ENCODE measurements at regions not wholly inside any gene's neighbourhood (a gene's known extent, or its start where the extent isn't known, plus 50 kb on each side); places are given as distances from the start of the nearest gene placed in this dataset.
"Not testable (repeated sequence)": the region's sequence is repeated elsewhere in the genome, so short reads cannot be mapped to it uniquely, and the experiment has no call there.

GRCh38 chrX:65331371-65331770, 203.2 kb downstream of the LAS1L start:
- DNase-seq: no peak
- in situ Hi-C loops (cut with HindIII; ENCODE audit: low pct_ligation_motif_present, low pct_unique_long_range_greater_than_20kb, low sequenced_read_pairs): no loop called here

- in situ Hi-C loops (cut with HindIII; ENCODE audit: low pct_ligation_motif_present, low pct_unique_long_range_greater_than_20kb, low sequenced_read_pairs): no loop called here
- DNase-seq: no peak
Measured at GRCh38 chrX:65300104-65300809, 234.3 kb downstream of the LAS1L start.

GRCh38 chrX:65282905-65283304, 251.7 kb downstream of the LAS1L start:
- in situ Hi-C loops (cut with HindIII; ENCODE audit: low pct_ligation_motif_present, low pct_unique_long_range_greater_than_20kb, low sequenced_read_pairs): not testable (repeated sequence)

DNA sequence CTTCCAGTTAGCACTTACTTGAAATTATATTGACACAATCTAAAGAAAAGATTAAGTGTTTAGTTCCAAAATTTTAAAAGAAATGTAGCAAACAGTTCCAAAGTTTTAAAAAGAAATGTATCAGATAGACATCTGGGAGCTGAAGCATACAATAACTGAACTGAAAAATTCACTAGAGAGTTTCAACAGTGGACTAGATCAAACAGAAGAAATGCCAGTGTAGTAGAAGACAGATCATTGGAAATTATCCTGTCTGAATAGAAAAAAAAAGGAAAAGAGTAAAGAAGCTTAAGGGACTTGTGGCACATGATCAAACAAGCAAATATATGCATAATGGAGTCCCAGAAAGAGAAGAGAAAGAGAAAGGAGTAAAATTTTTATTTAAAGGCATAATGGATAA, 261.4 kb downstream of the LAS1L start:
- DNase-seq: no peak
- in situ Hi-C loops (cut with HindIII; ENCODE audit: low pct_ligation_motif_present, low pct_unique_long_range_greater_than_20kb, low sequenced_read_pairs): no loop called here

More at GRCh38 chrX:65282905-65283304, 251.7 kb downstream of the LAS1L start:
- DNase-seq: not testable (repeated sequence)

- in situ Hi-C loops (cut with HindIII; ENCODE audit: low pct_ligation_motif_present, low pct_unique_long_range_greater_than_20kb, low sequenced_read_pairs): no loop called here
- no peak for DNase-seq
Measured at GRCh38 chrX:65266482-65266881, 268.1 kb downstream of the LAS1L start.

- DNase-seq: no peak
- in situ Hi-C loops (cut with HindIII; ENCODE audit: low pct_ligation_motif_present, low pct_unique_long_range_greater_than_20kb, low sequenced_read_pairs): no loop called here
Measured at GRCh38 chrX:65253817-65254216, 277.6 kb upstream of the ZC4H2 start.

DNA sequence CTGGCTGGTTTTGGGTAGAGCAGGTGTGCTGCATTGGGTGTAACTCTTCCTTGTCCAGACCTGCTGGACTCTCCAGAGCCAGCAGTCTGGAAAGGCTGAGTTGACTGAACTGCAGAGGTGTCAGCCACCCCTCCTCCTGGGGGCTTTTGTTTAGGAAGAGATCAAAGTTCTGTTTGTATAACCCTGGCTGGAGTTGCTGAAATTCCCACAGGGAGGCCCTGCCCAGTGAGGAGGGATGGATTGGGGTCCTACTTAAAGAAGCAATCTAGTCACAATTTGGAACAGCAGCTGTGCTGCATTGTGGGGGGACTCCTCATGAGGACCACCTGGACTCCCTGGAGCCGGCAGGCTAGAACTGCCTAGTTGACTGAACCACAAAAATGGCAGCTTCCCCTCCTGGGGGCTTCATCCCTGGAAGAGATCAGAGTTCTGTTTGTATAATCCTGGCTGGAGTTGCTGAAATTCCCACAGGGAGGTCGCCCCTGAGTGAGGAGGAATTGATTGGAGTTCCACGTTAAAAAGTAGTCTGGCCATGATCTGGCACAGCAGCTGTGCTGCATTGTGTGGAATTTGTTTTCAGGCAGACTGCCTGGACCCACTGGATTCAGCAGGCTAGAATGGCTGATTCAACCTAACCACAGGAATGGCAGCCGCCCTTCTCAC, 264.9 kb upstream of the ZC4H2 start:
- no peak for DNase-seq
- in situ Hi-C loops (cut with HindIII; ENCODE audit: low pct_ligation_motif_present, low pct_unique_long_range_greater_than_20kb, low sequenced_read_pairs): no loop called here

- in situ Hi-C loops (cut with HindIII; ENCODE audit: low pct_ligation_motif_present, low pct_unique_long_range_greater_than_20kb, low sequenced_read_pairs): no loop called here
- no peak for DNase-seq
Measured at GRCh38 chrX:65203545-65203944, 227.3 kb upstream of the ZC4H2 start.

DNA sequence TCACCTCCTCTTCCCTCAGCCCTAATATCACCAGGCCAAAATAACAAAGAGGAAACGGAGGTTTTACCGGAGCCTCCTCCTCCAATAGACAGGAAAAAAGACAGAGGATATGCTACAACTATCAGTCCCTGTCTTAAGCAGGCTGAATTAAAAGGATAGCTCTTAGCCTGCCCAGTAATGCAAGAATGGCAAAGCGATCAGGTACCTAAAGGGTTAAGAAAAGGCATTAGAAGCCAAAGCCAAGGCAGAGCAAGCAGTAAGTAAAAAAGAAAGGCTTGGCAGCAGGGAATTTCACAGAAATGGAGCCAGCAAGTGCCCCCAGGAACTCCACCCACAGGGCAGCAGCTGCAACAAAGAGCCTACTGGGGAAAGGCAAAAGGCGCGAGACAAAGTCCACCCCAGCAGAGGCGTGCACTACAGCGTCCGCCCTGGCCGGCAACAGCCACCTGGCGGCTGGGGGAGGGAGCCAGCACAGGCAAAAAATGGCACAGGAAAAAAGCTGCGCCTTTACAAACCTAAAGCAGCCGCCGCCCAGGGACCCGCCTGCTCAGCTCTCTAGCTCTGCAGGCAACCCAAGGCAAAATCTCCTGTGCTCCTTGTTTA, 220.6 kb upstream of the ZC4H2 start:
- in situ Hi-C loops (cut with HindIII; ENCODE audit: low pct_ligation_motif_present, low pct_unique_long_range_greater_than_20kb, low sequenced_read_pairs): no loop called here

DNA sequence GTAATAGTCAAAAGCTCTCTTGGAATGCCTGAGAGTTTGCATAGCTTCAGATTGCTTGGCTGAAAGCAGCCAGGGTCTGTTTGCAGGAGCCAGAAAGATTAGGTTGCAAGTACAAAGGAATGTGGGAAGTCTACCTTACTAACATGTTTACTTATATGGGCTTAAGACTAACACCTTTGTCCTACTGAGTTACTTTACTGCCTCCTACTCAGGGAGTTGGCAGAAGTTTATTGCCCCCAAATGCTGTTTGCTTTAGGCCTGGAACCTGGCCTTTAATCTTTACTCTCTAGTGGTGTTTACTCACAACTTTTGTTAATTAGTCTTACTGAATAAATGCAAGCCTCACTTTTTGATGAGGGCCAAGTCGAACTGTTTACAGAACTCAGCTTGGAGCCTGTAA, 219.4 kb upstream of the ZC4H2 start:
- DNase-seq: no peak
- in situ Hi-C loops (cut with HindIII; ENCODE audit: low pct_ligation_motif_present, low pct_unique_long_range_greater_than_20kb, low sequenced_read_pairs): no loop called here

More for the DNA sequence above, 220.6 kb upstream of the ZC4H2 start:
- no peak for DNase-seq

DNA sequence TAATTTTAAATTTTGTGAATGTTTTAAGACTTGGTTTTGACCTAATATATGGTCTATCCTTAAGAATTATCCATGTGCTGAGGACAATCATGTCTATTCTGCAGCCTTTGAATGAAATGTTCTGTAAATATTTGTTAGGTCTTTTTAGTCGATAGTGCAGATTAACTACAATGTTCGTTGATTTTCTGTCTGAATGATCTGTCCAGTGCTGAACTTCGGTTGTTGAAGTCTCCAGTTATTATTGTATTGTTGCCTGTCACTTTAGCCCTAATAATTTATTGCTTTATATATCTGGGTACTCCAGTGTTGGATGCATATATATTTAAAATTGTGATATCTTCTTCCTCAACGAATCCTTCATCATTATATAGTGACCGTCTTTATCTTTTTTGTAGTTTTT, 218.3 kb upstream of the ZC4H2 start:
- in situ Hi-C loops (cut with HindIII; ENCODE audit: low pct_ligation_motif_present, low pct_unique_long_range_greater_than_20kb, low sequenced_read_pairs): no loop called here
- no peak for DNase-seq

- DNase-seq; in situ Hi-C loops (cut with HindIII; ENCODE audit: low pct_ligation_motif_present, low pct_unique_long_range_greater_than_20kb, low sequenced_read_pairs): not testable (repeated sequence)
Measured at GRCh38 chrX:65163325-65163724, 187.1 kb upstream of the ZC4H2 start.

- in situ Hi-C loops (cut with HindIII; ENCODE audit: low pct_ligation_motif_present, low pct_unique_long_range_greater_than_20kb, low sequenced_read_pairs): no loop called here
- DNase-seq: no peak
Measured at GRCh38 chrX:65148232-65148631, 172.0 kb upstream of the ZC4H2 start.

GRCh38 chrX:65136424-65136823, 160.2 kb upstream of the ZC4H2 start:
- in situ Hi-C loops (cut with HindIII; ENCODE audit: low pct_ligation_motif_present, low pct_unique_long_range_greater_than_20kb, low sequenced_read_pairs): no loop called here
- no peak for DNase-seq

DNA sequence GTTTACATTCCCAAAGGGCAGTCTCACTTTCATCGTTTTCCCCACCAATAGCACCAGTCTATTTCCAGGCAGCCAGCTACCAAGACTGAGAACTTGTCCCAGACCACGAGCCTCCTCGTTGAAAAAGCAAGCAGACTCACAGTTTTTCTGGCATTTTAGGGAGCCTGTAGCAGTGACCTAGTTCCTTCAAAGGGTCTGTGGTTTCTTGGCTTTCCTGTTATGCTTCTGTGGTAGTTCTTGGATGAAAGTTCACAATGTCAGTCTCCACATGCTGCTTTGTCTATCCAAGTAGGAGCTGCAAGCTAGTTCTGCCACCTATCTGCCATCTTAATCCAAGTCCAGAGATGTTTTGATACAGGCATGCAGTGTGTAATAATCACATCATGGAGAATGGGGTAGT, 151.6 kb upstream of the ZC4H2 start:
- in situ Hi-C loops (cut with HindIII; ENCODE audit: low pct_ligation_motif_present, low pct_unique_long_range_greater_than_20kb, low sequenced_read_pairs): no loop called here
- no peak for DNase-seq

DNA sequence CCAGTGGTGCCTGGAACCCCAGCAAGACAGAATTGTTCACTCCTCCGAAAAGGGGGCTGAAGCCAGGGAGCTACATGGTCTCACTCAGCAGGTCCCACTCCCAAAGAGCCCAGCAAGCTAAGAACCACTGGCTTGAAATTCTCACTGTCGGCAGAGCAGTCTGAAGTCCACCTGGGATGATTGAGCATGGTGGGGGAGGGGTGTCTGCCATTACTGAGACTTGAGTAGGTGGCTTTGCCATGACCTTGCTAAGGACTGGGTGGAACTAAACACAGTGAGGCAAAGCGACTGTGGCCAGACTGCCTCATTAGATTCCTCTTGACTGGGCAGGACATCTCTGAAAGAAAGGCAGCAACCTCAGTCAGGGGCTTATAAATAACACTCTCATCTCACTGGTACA, 122.6 kb upstream of the ZC4H2 start:
- DNase-seq: no peak
- in situ Hi-C loops (cut with HindIII; ENCODE audit: low pct_ligation_motif_present, low pct_unique_long_range_greater_than_20kb, low sequenced_read_pairs): no loop called here

DNA sequence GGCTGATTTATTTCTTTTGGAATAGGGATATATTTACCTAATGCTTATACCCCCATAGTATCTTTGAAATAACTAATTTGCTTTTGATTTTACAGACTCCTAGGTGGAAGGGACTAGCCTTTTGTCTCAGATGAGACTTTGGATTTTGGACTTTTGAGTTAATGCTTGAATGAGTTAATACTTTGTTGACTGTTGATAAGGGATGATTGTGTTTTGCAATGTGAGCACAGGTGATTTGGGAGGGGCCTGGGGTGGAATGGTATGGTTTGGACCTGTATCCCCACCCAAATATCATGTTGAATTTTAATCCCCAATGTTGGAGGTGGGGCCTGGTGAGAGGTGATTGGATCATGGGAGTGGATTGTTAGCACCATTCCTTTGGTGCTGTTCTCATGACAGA, 117.4 kb upstream of the ZC4H2 start:
- DNase-seq: no peak
- in situ Hi-C loops (cut with HindIII; ENCODE audit: low pct_ligation_motif_present, low pct_unique_long_range_greater_than_20kb, low sequenced_read_pairs): no loop called here

DNA sequence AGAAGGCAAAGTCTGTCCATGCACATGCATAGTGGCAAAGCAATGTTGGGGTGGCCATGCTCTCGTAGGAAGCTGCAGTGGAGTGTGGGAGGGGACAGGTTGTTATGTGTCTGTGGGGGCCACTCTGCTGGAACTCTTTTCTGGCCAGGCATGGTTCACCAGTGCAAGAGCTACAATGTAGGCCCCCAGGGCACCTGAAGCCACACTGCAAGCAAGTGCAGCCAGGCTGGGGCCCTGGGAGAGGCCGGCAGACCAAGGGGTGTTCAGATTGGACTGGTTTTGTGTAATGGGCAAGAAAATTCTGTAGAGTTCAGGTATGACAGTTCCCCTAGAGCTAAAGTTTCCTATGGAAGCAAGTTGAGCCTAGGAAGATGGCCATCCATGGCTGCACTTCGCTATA, 97.0 kb upstream of the ZC4H2 start:
- DNase-seq: no peak
- in situ Hi-C loops (cut with HindIII; ENCODE audit: low pct_ligation_motif_present, low pct_unique_long_range_greater_than_20kb, low sequenced_read_pairs): no loop called here

DNA sequence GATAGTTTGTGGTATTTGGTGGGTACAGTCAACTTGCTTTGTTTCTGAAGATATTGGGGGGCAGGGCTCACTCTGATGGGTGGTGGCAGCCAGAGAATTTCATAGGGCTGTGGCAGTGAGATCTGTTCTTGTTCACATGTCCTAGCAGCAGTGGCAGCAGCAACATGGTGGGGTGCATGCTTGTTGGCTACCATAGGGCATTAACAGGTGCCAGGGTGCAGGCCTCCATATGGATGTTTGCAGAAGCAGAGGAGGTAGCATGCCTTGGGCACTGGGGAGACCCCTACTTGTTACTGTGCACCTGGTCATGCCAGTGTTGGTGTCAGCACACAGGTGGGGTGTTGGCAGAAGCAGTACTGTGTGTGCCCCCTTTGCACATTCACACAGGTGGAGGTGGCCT, 96.3 kb upstream of the ZC4H2 start:
- in situ Hi-C loops (cut with HindIII; ENCODE audit: low pct_ligation_motif_present, low pct_unique_long_range_greater_than_20kb, low sequenced_read_pairs): no loop called here
- DNase-seq: no peak

DNA sequence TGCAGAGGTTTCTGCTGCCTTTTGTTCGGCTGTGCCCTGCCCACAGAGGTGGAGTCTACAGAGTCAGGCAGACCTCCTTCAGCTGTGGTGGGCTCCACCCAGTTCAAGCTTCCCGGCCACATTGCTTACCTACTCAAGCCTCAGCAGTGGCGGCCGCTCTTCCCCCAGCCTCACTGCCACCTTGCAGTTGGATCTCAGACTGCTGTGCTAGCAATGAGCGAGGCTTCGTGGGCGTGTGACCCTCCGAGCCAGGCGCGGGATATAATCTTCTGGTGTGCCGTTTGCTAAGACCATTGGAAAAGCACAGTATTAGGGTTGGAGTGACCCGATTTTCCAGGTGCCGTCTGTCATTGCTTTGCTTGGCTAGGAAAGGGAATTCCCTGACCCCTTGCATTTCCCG, 82.4 kb upstream of the ZC4H2 start:
- DNase-seq; in situ Hi-C loops (cut with HindIII; ENCODE audit: low pct_ligation_motif_present, low pct_unique_long_range_greater_than_20kb, low sequenced_read_pairs): not testable (repeated sequence)

Measured in ACHN (cell line).